ENCODE measurements at regions not wholly inside any gene's neighbourhood (a gene's known extent, or its start where the extent isn't known, plus 50 kb on each side); places are given as distances from the start of the nearest gene placed in this dataset.
"Not testable (repeated sequence)": the region's sequence is repeated elsewhere in the genome, so short reads cannot be mapped to it uniquely, and the experiment has no call there.

GRCh38 chr7:112540839-112541577 is 60.2 kb downstream of the LSMEM1 start:
- no peak for DNase-seq (ENCODE audit: low spot score)

- no peak for DNase-seq (ENCODE audit: low spot score)
Observed at GRCh38 chr7:112546723-112547513, 66.1 kb downstream of the LSMEM1 start.

GRCh38 chr7:112547916-112548315 is 67.1 kb downstream of the LSMEM1 start:
- no peak for DNase-seq (ENCODE audit: low spot score)

GRCh38 chr7:112550468-112551060 is 69.8 kb downstream of the LSMEM1 start:
- DNase-seq (ENCODE audit: low spot score) = peak; percentile 50

- DNase-seq (ENCODE audit: low spot score) = not testable (repeated sequence)
Observed at GRCh38 chr7:112551521-112551920, 70.7 kb downstream of the LSMEM1 start.

GRCh38 chr7:112554591-112554990 is 73.8 kb downstream of the LSMEM1 start:
- no peak for DNase-seq (ENCODE audit: low spot score)

DNA sequence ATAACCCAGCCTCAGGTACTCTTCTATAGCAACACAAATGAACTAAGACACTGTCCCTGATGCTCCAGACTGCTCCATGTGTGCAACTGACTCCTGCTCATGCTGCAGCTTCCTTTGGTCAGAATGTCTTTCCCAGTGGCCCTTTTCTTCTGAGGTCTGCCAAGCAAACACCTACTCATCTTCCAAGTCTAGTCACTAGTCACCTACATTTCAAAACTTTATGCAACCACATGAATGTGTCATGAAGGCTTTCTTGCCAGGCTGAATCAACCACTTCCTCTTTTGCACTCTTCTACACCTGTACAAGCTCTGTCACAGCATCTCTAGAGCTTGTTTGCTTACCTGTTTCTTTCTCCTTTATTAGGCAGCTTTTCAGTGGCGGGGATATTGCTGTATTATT is 75.8 kb downstream of the LSMEM1 start:
- DNase-seq (ENCODE audit: low spot score) = no peak

GRCh38 chr7:112566442-112567324 is 85.9 kb downstream of the LSMEM1 start:
- DNase-seq (ENCODE audit: low spot score) = no peak

- no peak for DNase-seq (ENCODE audit: low spot score)
Observed at GRCh38 chr7:112567388-112567787, 86.6 kb downstream of the LSMEM1 start.

DNA sequence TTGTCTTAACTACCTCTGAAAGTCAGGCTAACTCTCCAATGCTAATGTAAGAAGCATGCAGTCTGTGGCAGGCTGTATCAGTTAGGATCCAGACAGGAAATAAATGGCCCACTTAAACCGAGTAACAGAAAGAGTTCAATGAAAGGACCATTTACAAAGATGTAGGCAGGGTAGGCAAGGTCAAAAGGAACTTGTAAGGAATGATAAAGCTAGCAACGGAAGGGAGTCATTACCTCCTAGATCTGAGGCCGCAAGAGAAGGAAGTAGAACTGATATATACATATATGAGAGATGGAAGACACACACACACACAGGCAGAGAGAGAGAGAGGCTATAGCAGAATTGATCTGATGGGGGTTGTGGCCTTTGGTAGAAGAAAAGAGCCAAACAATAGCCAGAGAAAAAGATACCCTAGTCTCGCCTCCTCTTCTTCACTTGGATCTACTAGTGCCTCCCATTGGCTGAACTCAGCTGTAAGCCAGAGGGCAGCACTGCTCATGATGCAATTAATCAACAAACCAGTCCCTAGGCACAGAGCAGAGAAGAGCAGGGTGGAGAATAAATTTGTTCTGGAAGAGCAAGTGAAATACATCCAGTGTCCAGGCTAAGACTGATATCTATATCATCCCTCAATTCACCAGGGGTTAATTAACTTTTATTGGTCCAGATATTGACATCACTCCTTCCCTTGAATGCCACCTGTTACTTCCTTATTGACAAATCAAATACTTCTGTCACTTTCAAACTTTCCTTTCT is 91.2 kb downstream of the LSMEM1 start:
- DNase-seq (ENCODE audit: low spot score) = no peak

GRCh38 chr7:112572669-112573301 is 92.0 kb downstream of the LSMEM1 start:
- no peak for DNase-seq (ENCODE audit: low spot score)

GRCh38 chr7:112573302-112574039 is 92.7 kb downstream of the LSMEM1 start:
- no peak for DNase-seq (ENCODE audit: low spot score)

DNA sequence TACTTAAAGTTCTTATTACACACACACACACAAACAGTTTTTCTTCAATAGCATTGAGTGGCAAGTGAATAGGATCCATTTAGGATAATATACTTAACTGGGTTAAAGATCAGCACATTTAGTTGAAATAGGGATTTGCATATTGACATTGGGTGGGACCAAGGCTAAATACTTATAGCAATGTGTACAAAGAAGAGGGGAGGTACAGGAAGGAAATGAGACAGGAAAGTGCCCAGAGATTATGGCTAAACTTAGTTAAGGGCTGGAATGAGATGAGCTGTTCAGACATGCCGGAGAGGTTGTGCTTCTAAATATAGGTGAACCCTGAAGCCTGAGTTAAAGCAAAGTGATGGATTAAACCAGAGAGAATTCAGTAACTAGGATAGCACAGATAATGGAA is 95.1 kb downstream of the LSMEM1 start:
- no peak for DNase-seq (ENCODE audit: low spot score)

DNA sequence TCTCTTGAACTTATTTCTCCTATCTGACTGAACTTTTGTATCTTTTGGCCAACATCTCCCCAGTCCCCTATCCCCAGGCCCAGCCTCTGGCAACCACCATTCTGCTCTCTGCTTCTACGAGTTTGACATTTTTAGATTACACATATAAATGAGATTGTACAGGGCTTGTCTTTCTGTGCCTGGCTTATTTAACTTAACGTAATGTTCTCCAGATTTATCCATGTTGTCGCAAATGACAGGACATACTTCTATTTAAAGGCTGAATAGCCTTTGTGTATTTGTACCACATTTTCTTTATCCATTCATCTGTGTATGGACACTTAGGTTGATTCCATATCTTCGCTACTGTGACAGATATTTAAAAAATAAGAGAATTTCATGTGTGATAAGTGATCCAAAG is 98.6 kb downstream of the LSMEM1 start:
- no peak for DNase-seq (ENCODE audit: low spot score)

DNA sequence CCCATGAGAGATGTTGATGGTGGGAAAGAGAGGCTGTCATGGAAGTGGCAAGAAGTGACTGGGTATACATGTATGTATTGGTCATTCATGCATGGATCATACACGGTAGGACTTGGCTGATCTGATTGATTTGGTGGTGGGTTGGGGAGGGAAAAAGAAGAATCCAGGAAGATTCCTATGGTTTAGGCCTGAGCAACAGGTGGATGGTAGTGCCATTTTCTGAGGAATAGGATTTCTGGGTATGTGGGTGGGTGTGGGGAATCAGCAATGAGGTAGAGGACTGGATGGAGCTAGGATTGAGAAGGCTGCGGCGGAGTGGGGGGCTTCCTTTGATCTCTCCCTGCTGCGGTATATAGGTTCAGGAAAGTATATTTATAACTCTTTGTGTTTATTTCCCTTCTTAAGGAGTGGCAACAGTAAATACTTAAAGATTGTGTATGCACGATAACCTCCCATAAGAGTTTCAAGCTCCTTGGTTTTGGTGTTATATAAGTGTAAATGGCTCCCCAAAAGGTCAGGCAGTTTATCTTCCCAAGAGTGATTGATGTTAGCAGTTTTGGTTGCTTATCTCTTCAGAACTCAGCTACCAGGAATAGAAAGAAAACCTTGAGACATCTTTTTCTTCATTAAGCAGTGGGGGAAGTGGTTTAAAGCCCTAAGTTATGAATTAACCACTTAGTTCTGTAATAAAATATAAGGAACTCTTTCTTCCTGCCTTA is 100.1 kb downstream of the LSMEM1 start:
- no peak for DNase-seq (ENCODE audit: low spot score)

- no peak for DNase-seq (ENCODE audit: low spot score)
Observed at GRCh38 chr7:112581529-112581928, 100.7 kb downstream of the LSMEM1 start.

- no peak for DNase-seq (ENCODE audit: low spot score)
Observed at GRCh38 chr7:112584290-112584689, 103.5 kb downstream of the LSMEM1 start.

- DNase-seq (ENCODE audit: low spot score) = no peak
Observed at GRCh38 chr7:112587504-112587903, 106.7 kb downstream of the LSMEM1 start.

GRCh38 chr7:112592565-112593263 is 111.9 kb downstream of the LSMEM1 start:
- not testable (repeated sequence) for DNase-seq (ENCODE audit: low spot score)
